ENCODE measurements at regions not wholly inside any gene's neighbourhood (a gene's known extent, or its start where the extent isn't known, plus 50 kb on each side); places are given as distances from the start of the nearest gene placed in this dataset.
"Not testable (repeated sequence)": the region's sequence is repeated elsewhere in the genome, so short reads cannot be mapped to it uniquely, and the experiment has no call there.

DNA sequence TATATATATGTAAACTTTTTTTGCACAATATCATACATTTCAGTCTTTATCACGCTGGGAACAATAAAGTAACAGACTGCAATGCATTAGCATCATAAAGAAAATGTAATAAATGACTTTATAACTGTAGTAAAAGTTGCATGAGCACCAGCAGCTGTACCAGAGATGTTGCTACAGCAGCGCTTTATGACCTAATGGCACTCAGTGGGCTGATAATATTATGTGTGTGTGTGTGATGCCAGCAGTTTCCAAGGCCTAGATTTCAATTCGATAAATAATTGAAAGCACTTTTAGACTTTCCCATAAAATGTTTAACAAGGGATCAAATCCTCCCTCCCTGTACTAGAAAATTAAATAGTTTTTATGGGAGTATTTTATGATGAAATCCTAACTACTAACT, 367.6 kb upstream of the AGA start:
- no peak for DNase-seq

DNA sequence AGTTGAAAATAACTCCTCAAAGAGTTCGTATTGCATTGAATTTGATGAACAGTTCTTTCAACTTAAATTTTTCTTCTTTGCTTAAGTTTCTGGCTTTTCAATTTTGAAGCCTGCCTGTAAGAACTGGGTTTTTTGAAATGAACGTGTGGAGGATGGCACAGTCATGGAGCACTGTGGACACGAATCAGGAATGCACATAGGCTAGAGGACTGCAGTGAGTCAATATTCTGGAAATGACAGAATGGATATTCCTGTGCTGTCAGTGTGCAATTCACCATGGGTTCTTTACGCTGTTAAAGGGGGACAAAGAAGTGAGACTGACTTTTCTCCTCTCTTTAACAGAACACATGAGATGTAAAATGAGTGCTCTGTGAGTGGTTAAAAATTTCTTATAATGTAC, 368.0 kb upstream of the AGA start:
- no peak for DNase-seq

GRCh38 chr4:177818392-177818791, 376.2 kb upstream of the AGA start:
- DNase-seq, result not testable (repeated sequence)

DNA sequence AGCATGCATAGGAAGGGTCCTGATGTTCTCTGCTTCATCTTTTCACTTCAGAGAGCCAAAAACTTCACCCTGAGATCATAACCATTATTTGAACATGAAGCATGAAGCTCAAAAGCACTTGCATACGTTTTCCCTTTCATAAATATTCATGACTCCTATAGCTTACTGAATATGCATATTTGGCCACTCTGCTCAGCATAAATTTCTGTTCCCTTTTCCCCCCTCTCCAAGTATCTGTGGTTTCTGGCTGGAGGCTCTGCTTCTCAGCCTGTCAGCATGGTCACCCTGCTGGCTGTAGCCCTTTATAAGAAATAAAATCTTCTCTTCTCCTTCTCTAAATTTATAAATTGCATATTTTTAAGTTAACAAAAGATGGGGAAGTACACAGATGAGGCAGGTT, 384.7 kb upstream of the AGA start:
- DNase-seq, result no peak

GRCh38 chr4:177841258-177841657, 399.0 kb upstream of the AGA start:
- no peak for DNase-seq

GRCh38 chr4:177853229-177853628, 411.0 kb upstream of the AGA start:
- DNase-seq, result no peak

DNA sequence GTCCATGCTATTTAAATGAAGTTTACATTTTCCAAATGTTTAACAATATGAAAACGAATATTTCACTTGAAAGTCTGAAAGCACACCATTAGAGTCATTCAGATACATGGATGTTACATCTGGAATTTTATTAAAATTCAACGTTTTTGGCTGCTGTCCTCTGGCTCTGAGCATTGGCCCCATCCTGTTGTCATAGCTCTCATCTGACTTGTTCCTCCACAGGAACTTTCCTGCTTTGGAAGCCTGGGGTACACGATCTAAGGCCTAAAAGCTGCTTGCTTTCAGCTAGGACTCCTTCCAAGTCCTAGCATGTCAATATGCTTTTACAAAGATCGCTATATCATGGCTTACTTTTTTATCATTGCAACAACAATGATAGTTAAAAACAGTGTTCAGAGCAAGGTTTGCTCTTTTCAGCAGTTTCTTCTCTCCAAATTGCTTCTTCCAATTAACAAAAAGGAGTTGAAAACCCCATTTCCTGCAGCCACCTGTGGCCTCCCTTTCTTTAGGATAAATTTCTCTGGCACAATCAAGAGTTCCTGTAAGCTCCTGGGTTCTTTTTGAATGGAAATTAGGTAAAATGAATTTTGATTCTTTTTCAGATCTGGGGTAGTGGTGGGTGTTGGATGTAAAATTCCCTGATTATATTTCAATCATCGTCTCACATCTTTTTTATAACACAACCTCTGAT, 413.4 kb upstream of the AGA start:
- DNase-seq, result no peak

DNA sequence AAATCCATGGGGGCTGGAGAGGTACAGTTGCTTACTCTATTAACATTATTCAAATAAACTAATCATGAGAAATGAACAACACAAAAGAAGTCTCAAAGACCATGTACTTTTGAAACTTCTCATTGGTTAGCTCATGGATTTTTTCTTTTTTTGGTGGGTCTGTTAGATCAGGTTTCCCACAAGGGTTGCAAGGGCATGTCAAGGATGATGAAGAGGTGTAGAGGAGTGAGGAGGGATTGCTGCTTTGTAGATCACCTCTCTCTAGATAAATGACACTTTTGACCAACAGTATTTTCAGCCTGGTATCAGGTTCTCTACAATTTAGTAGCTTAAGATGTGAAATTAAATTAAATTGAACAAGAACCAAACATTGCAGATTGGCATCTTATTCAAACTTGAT, 417.9 kb upstream of the AGA start:
- no peak for DNase-seq

- DNase-seq, result no peak
These were observed 419.4 kb upstream of the AGA start for GRCh38 chr4:177861551-177862094.

- DNase-seq, result no peak
These were observed 420.4 kb upstream of the AGA start for GRCh38 chr4:177862541-177863176.

DNA sequence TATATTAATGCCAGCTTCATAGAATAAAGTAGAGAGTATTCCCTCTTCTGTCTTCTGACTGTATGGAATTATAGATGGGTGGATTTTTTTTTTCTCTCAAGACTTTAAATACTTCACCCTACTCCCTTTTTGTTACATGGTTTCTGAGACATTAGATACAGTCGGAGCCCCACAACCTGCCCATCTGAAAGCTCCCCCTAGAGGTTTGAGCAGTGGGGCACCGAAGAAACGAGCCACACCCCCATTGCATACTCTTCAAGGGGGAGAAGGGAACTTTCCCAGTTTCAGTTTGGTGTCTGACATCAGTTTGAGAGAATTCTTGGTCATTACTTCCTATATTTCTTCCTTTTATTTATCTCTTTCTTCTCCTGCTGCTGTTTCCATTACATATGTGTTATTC, 437.6 kb upstream of the AGA start:
- DNase-seq, result no peak

DNA sequence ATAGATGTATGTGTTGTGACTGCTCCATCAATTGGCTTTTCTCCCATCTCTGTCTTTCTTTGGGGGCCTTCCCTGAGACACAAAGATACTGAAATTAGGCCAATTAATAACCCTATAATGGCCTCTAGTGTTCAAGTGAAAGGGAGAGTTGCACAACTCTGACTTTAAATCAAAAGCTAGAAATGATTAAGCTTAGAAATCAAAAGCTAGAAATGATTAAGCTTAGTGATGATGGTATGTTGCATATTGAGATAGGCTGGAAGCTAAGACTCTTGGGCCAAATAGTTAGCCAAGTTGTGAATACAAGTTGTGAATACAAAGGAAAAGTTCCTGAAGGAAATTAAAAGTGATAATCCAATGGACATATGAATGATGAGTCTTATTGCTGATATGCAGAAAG, 452.9 kb upstream of the AGA start:
- peak; percentile 1 for DNase-seq

DNA sequence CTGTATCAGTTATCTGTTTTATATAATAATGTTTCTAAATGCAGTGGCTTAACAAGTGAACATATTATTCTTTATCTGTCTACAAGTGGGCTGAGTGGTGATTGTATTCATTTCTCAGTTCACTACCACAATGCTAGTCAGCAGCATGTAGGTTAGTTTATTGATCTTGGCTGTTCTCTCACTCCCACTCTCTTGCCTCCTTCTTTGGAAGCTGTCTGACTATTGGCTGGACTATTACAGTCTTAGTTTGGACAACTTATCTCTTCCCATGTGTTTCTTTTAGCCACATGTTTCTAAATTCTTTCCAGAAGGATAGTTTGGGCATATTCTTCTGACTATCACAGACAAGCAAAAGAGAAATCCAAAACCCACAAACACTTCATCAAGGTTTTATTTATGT, 459.5 kb upstream of the AGA start:
- no peak for DNase-seq

- DNase-seq, result no peak
These were observed 460.1 kb upstream of the AGA start for GRCh38 chr4:177902386-177902785.

DNA sequence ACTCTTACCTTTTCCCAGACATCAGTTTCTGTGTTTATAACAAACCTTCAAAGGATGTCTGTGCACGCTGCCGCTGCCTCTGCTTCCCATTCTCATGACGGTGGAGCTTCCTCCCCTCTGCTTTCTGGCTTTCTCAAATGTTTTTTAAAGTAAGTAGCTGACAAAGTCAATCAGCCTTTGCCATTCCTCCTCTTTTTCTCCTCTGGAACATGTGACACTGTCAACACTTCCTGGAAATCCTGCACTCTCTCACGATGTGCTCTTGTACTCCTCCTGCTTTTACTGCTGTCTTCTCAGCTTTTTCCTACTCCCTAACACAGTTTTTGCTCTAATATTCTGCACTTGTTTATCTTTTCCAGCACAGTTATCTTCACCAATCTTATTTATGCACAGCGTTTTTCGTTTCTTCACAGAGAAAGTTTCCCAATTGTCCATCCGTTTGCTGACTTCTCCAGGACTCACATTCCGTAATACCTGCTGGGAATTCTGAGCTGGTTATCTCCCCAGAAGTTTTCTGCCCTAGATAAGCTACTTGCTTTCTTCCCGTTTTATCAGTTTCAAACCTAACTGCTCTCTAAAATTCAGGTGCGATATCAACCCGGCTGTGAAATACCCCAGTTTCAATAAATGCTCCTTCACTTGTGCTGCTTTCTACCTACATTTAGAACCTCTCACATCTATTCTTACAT, 465.6 kb upstream of the AGA start:
- no peak for DNase-seq

GRCh38 chr4:177921715-177922114, 479.5 kb upstream of the AGA start:
- DNase-seq, result no peak

DNA sequence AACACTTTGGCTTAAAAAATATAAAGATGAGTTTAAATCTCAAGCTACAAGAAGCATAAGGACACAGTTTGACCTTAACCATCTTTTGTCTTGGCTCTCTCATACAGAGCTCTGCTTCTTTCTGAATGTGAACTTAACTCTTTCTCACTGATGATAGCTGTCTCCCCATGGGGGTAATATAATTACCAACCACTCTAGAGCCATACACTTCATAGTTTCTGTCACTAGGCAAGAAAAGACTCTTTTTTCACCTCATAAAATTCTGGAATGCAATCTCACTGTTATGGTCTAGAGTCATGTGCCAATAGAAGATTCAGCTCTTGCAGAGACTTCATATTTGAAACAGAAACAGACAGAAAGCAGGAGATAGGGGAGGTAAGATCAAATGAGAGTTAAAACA, 481.7 kb upstream of the AGA start:
- no peak for DNase-seq

DNA sequence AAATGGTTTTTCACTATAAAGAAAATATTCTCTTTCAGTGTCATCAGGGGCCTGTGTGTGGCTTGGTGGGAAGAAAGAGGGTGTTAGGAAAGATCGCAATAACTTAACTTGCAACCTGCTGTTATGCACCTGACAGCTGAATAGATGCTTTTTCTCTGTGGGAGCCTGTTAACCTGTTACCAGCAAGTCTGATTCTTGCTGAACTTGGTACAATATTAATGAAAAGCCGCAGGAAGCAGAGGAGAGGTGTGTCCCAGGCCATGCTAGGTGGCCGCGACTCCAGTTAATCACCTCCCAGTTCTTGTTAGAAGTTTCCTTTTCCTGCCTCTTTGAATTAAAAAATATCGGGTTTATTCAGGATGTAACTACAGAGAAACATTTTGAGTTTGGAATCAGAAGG, 494.8 kb upstream of the AGA start:
- DNase-seq, result no peak

DNA sequence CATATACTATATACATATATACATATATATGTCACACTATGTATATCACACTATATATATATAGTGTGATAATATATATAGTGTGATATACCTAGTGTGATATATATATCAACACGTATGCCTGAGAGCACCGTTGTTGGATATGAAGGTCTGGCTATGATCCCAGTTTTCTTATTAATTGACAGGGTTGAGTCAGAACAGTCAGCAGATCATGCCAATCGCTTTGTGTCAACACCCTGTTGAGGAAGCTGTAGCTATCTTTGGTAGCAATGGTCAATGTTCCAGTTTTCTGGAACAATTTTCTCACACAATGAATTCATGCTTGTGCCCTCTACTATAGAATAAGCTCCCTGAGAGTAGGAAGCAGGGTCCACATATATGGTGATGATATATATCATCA, 496.0 kb upstream of the AGA start:
- no peak for DNase-seq

- DNase-seq, result no peak
These were observed 503.0 kb upstream of the AGA start for GRCh38 chr4:177945268-177945667.

DNA sequence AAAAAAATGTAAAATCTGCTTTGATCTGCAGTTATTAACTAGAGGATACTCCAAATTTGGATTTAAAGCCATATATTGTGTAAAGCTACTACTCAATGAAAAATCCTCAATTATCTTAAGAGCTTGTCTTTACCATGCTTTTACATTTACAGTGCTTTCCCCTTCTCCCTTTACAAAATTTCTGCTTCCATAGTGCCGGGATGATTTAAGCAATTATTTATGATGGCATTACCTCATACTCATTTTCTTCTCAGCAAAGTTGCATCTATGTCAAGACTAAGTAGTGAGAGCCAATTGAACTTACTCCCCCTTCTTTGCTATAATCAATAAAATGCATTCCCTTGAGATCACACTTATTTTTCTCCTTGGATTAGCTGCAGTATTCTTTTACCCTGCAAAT, 505.4 kb upstream of the AGA start:
- no peak for DNase-seq

DNA sequence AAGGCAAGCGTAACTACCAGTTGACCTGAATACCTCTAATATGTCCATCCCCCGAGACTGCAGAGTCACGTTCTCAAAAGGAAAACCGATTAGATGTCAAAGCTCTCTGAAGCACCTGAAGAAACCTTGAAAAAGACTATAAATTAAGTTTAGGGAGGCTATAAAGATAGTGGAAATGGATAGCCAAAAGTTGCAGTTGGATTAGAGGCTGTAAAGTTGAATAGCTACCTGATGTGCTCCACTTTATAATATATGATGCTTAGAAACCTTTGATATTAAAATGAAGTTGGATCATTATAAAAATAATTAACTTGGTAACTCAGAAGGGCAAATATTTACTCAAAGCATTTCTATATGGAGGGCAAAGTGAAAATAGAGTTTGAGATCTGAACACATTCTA, 506.6 kb upstream of the AGA start:
- DNase-seq, result no peak

DNA sequence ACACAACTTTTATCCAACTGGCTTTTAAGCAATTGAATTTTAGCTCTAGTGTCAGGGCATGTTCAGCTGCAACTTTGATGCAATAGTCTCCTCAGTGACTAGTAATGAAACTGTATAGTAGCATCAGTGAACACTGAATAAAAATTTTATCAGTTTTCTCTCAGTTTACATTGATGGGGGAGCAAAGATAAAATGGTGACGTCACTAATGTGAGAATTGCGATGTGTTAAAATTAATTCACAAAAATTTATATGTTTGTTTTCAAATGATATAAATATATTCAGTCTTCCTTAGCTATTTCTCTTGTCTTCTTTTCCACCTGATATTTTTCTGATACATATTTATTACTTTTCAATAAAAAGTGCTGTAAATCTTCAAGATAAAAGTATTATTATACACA, 508.8 kb upstream of the AGA start:
- no peak for DNase-seq

DNA sequence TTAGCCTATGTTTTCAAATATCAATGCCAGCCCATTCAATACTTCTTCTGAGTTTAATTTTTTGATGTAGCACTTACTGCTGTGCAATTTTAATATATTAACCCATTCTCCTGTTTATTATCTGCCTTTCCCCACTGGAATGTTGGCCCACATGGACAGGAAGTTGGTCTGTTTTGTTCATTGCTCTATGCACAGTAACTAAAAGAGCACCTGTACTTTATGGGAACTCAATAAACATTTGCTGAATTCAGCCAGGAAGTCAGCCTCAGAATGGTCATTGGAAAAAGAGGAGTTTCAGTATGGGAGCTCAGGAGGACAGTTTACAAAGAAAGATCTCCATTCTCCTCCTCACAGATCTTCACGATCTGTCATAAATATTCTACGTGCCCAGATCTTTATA, 510.5 kb upstream of the AGA start:
- no peak for DNase-seq
